H9 (cell line): ENCODE measurements at regions not wholly inside any gene's neighbourhood (a gene's known extent, or its start where the extent isn't known, plus 50 kb on each side); places are given as distances from the start of the nearest gene placed in this dataset.
A peak's percentile ranks its signal among the peaks of the same experiment; 100 is the strongest.

Source experiments
- DNase-seq: peaks from one replicate; pipeline ENCODE4 v3.0.0-alpha.2; 2017
- H2AFZ ChIP-seq: one replicate; pipeline ENCODE4 v1.6.1; 2013; ENCODE audit warnings: mild to moderate bottlenecking, low read length, control low read depth, moderate library complexity
- H2AK5ac ChIP-seq: 2 replicates; pipeline ENCODE4 v1.6.1; 2013; ENCODE audit warnings: low read length, control low read depth, mixed read lengths; ENCODE audit not compliant: insufficient read length
- H2BK120ac ChIP-seq: one replicate; pipeline ENCODE4 v1.6.1; 2013; ENCODE audit warnings: low read depth, mild to moderate bottlenecking, low read length, control low read depth, inconsistent platforms; ENCODE audit not compliant: poor library complexity, severe bottlenecking
- H2BK12ac ChIP-seq: 2 replicates; pipeline ENCODE4 v1.6.1; 2013; ENCODE audit warnings: low read length, control low read depth, mixed read lengths, low read depth; ENCODE audit not compliant: insufficient read length
- H2BK15ac ChIP-seq: 2 replicates; pipeline ENCODE4 v1.6.1; 2013; ENCODE audit warnings: low read depth, low read length, control low read depth
- H2BK20ac ChIP-seq: one replicate; pipeline ENCODE4 v1.6.1; 2013; ENCODE audit warnings: low read depth, mild to moderate bottlenecking, low read length, control low read depth, inconsistent platforms; ENCODE audit not compliant: poor library complexity, severe bottlenecking
- H2BK5ac ChIP-seq: 2 replicates; pipeline ENCODE4 v1.6.1; 2013; ENCODE audit warnings: low read length, control low read depth, mixed read lengths; ENCODE audit not compliant: insufficient read length
- H3K14ac ChIP-seq: 2 replicates; pipeline ENCODE4 v1.6.1; 2013; ENCODE audit warnings: low read length, control low read depth; ENCODE audit not compliant: insufficient read depth
- H3K18ac ChIP-seq: 2 replicates; pipeline ENCODE4 v1.6.1; 2013; ENCODE audit warnings: low read depth, mild to moderate bottlenecking, mixed read lengths, low read length, control low read depth; ENCODE audit not compliant: insufficient read length
- H3K23ac ChIP-seq: 2 replicates; pipeline ENCODE4 v1.6.1; 2013; ENCODE audit warnings: low read length, control low read depth, mixed read lengths, low read depth; ENCODE audit not compliant: insufficient read length
- H3K23me2 ChIP-seq: 2 replicates; pipeline ENCODE4 v1.6.1; 2013; ENCODE audit warnings: low read depth, mild to moderate bottlenecking, mixed read lengths, low read length, control low read depth; ENCODE audit not compliant: insufficient read length, poor library complexity, severe bottlenecking
- H3K27ac ChIP-seq: 2 replicates; pipeline ENCODE4 v1.5.1; 2013; ENCODE audit warnings: low read length, control low read depth, mixed read lengths, low read depth; ENCODE audit not compliant: insufficient read length
- H3K27me3 ChIP-seq: 2 replicates; pipeline ENCODE4 v1.6.1; 2013; ENCODE audit warnings: low read length, control low read depth, inconsistent platforms; ENCODE audit not compliant: insufficient read depth
- H3K4ac ChIP-seq: 2 replicates; pipeline ENCODE4 v1.6.1; 2013; ENCODE audit warnings: low read depth, mild to moderate bottlenecking, control low read depth, inconsistent platforms, low read length, moderate library complexity
- H3K4me1 ChIP-seq: 2 replicates; pipeline ENCODE4 v1.6.1; 2013; ENCODE audit warnings: low read length, control low read depth, inconsistent platforms; ENCODE audit not compliant: insufficient read depth
- H3K4me2 ChIP-seq: 2 replicates; pipeline ENCODE4 v1.6.1; 2013; ENCODE audit warnings: low read length, control low read depth, mixed read lengths; ENCODE audit not compliant: insufficient read length, insufficient read depth
- H3K56ac ChIP-seq: 2 replicates; pipeline ENCODE4 v1.6.1; 2013; ENCODE audit warnings: low read depth, mild to moderate bottlenecking, mixed read lengths, low read length, control low read depth; ENCODE audit not compliant: insufficient read length
- H3K79me1 ChIP-seq: 2 replicates; pipeline ENCODE4 v1.6.1; 2013; ENCODE audit warnings: low read depth, mild to moderate bottlenecking, moderate library complexity, low read length, control low read depth, inconsistent platforms; ENCODE audit not compliant: insufficient read depth, poor library complexity, severe bottlenecking
- H3K79me2 ChIP-seq: 2 replicates; pipeline ENCODE4 v1.6.1; 2013; ENCODE audit warnings: low read length, control low read depth, inconsistent platforms; ENCODE audit not compliant: insufficient read depth
- H3K9ac ChIP-seq: 2 replicates; pipeline ENCODE4 v1.6.1; 2013; ENCODE audit warnings: low read length, control low read depth, mixed read lengths; ENCODE audit not compliant: insufficient read length; ENCODE audit errors: extremely low read depth
- H3K9me3 ChIP-seq: one replicate; pipeline ENCODE4 v1.6.1; 2013; ENCODE audit warnings: low read depth, low read length, inconsistent platforms; ENCODE audit not compliant: control insufficient read depth
- H3T11ph ChIP-seq: one replicate; pipeline ENCODE4 v1.6.1; 2013; ENCODE audit warnings: mild to moderate bottlenecking, low read length, control low read depth, inconsistent platforms
- H4K20me1 ChIP-seq: one replicate; pipeline ENCODE4 v1.6.1; 2013; ENCODE audit not compliant: control insufficient read depth, insufficient read length, insufficient read depth
- H4K5ac ChIP-seq: 2 replicates; pipeline ENCODE4 v1.6.1; 2013; ENCODE audit warnings: low read depth, mild to moderate bottlenecking, mixed read lengths, low read length, control low read depth; ENCODE audit not compliant: insufficient read length
- H4K8ac ChIP-seq: replicated peaks from 2 replicates; pipeline ENCODE4 v1.6.1; 2013; ENCODE audit warnings: low read length, control low read depth, mixed read lengths, low read depth; ENCODE audit not compliant: insufficient read length
- H4K91ac ChIP-seq: 2 replicates; pipeline ENCODE4 v1.6.1; 2013; ENCODE audit warnings: low read depth, mild to moderate bottlenecking, moderate library complexity, mixed read lengths, low read length, control low read depth; ENCODE audit not compliant: insufficient read length
- H3K27ac Mint-ChIP-seq, 3 experiments: 2 replicates in 2 of 3; 3 replicates in 1 of 3; pipeline ENCODE4 v1.8.0; 2020 to 2021; ENCODE audit warnings: mixed read lengths in 3 of 3, mild to moderate bottlenecking in 1 of 3, moderate library complexity in 1 of 3
- H3K27me3 Mint-ChIP-seq: 2 replicates; pipeline ENCODE4 v1.8.0; 2021; ENCODE audit warnings: low read depth, mild to moderate bottlenecking, moderate library complexity, mixed read lengths
- H3K36me3 Mint-ChIP-seq, 3 experiments: 2 replicates in 2 of 3; 3 replicates in 1 of 3; pipeline ENCODE4 v1.8.0; 2020 to 2021; ENCODE audit warnings: low read depth in 3 of 3, mixed read lengths in 3 of 3; ENCODE audit not compliant: insufficient read depth in 1 of 3
- H3K4me1 Mint-ChIP-seq, 2 experiments: 2 replicates each; pipeline ENCODE4 v1.8.0; 2020; ENCODE audit warnings: mixed read lengths in 2 of 2
- H3K4me3 Mint-ChIP-seq, 2 experiments: 2 replicates in 1 of 2; 3 replicates in 1 of 2; pipeline ENCODE4 v1.8.0; 2020 to 2021; ENCODE audit warnings: mild to moderate bottlenecking in 2 of 2, mixed read lengths in 2 of 2, moderate library complexity in 1 of 2
- H3K9me3 Mint-ChIP-seq, 2 experiments: 2 replicates in 1 of 2; 3 replicates in 1 of 2; pipeline ENCODE4 v1.8.0; 2020; ENCODE audit warnings: mild to moderate bottlenecking in 2 of 2, mixed read lengths in 2 of 2, moderate library complexity in 1 of 2
- WGBS: extraction: QIAGEN DNeasy Blood & Tissue Kit; methylation state at CpG from one replicate; pipeline ENCODE4 v1.1.7; 2013; ENCODE audit warnings: missing lambda C conversion rate, low lambda C conversion rate, mixed read lengths; ENCODE audit not compliant: insufficient read length; ENCODE audit errors: extremely low coverage; 5-methylcytosine and 5-hydroxymethylcytosine counted together
- TF ChIP-seq, protein P1 (sequence below): fragments of 200-600 bp; sonication (generic); conservative IDR thresholded peaks from 3 replicates; pipeline ENCODE4 v1.8.0; 2021; ENCODE audit warnings: antibody characterized with exemption, mild to moderate bottlenecking

DNA sequence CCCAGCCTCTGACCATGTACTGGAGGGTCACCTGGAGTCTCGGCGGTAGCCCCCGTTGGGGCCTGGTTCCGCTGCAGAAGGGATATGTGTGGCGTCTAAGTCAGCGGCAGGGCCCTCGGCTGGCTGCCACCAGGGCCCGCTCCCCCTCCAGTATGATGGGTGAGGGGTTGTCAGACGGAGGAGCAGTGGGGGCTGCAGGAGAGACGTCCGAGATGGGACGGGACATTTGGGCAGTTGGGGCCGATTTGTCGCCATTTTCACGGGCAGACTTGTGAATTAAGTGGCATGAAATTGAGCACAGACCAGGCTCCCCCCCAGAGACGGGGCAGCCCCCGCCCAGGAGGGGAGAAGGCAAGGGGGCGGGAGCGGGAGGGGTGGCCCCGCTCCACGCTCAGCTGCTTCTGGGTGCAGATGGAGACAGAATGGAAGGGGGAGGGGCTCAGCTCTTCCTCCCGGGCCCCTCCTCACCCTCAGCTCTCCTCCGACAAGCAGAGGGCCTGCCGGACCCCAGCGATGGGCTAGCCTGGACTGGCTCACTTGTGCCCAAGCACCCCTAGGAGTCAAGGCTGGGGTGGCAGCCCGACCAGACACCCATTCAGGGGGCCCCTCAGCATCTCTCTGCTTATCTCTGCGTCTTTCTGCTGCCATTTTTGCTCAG is 52.7 kb upstream of the LHX1 start:
- Mint-ChIP-seq H3K4me1 (peaks cover 4 to 27% of the 10 kb centered on the region in 2 experiments), H3K27me3 (peaks cover 10% of the 10 kb centered on the region), H3K36me3 (peaks cover 1 to 13% (median 2%) of the 10 kb centered on the region in 3 experiments; a peak in 6 of 7 replicates), H3K27ac (no peak overlapping the region; a peak in 1 of 7 replicates), H3K9me3 (peaks cover 9 to 12% of the 10 kb centered on the region in 2 experiments; a peak in 4 of 5 replicates), H3K4me3 (0 out of 5 replicates have a peak overlapping the region, but pooled peaks of 1 of the 2 experiments have one; percentile 39)
- Histone ChIP-seq H4K20me1 (no peaks in the 10 kb centered on the region), H3K4ac (no peak overlapping the region), H3K79me2 (no peaks in the 10 kb centered on the region), H3K27me3 (no peaks in the 10 kb centered on the region), H3K23ac (no peak overlapping the region), H3K9me3 (no peaks in the 10 kb centered on the region), H4K8ac (no peak overlapping the region), H2BK15ac (no peak overlapping the region), H2BK120ac (no peak overlapping the region), H2AFZ (no peak overlapping the region), H3K9ac (no peak overlapping the region), H2AK5ac (no peak overlapping the region), H3K56ac (no peak overlapping the region), H4K5ac (no peak overlapping the region), H4K91ac (no peak overlapping the region), H2BK20ac (no peak overlapping the region), H3K23me2 (no peaks in the 10 kb centered on the region), H3K27ac (no peak overlapping the region), H2BK12ac (no peak overlapping the region), H3K4me2 (no peak overlapping the region), H3K4me1 (no peaks in the 10 kb centered on the region), H3T11ph (no peak overlapping the region), H2BK5ac (no peak overlapping the region), H3K18ac (no peak overlapping the region), H3K14ac (no peak overlapping the region), H3K79me1 (no peaks in the 10 kb centered on the region)
- no CpG with 5 or more reads among the region's 27 CpGs for WGBS
- TF ChIP-seq, protein P1, sequence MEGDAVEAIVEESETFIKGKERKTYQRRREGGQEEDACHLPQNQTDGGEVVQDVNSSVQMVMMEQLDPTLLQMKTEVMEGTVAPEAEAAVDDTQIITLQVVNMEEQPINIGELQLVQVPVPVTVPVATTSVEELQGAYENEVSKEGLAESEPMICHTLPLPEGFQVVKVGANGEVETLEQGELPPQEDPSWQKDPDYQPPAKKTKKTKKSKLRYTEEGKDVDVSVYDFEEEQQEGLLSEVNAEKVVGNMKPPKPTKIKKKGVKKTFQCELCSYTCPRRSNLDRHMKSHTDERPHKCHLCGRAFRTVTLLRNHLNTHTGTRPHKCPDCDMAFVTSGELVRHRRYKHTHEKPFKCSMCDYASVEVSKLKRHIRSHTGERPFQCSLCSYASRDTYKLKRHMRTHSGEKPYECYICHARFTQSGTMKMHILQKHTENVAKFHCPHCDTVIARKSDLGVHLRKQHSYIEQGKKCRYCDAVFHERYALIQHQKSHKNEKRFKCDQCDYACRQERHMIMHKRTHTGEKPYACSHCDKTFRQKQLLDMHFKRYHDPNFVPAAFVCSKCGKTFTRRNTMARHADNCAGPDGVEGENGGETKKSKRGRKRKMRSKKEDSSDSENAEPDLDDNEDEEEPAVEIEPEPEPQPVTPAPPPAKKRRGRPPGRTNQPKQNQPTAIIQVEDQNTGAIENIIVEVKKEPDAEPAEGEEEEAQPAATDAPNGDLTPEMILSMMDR, result no peak
- peak; percentile 59 for DNase-seq
